Activated naive CD4-positive, alpha-beta T cell treated with anti-CD3 and anti-CD28 coated beads, Interleukin-2, amount 10 ng/mL, durations not matched to agents 7 days and 5 days (primary cell): ENCODE measurements at regions not wholly inside any gene's neighbourhood (a gene's known extent, or its start where the extent isn't known, plus 50 kb on each side); places are given as distances from the start of the nearest gene placed in this dataset.
"Not testable (repeated sequence)": the region's sequence is repeated elsewhere in the genome, so short reads cannot be mapped to it uniquely, and the experiment has no call there.

Source experiments
- CTCF ChIA-PET: fragments of 350-600 bp; sonication (Branson Sonifier 250); formaldehyde crosslinking; loops from one replicate; lab custom pipeline; 2021; ENCODE audit warnings: antibody characterized with exemption; lab: Charles Lee
- DNase-seq: peaks from one replicate; pipeline ENCODE4 v3.0.0-alpha.2; 2020
- H3K27ac Mint-ChIP-seq: one replicate; pipeline ENCODE4 v1.8.0; 2021; ENCODE audit warnings: mild to moderate bottlenecking, moderate library complexity, mixed read lengths
- H3K27me3 Mint-ChIP-seq: one replicate; pipeline ENCODE4 v1.8.0; 2021; ENCODE audit warnings: mild to moderate bottlenecking, mixed read lengths
- H3K36me3 Mint-ChIP-seq: one replicate; pipeline ENCODE4 v1.8.0; 2021; ENCODE audit warnings: mixed read lengths
- H3K4me1 Mint-ChIP-seq: one replicate; pipeline ENCODE4 v1.8.0; 2021; ENCODE audit warnings: mixed read lengths
- H3K4me3 Mint-ChIP-seq: one replicate; pipeline ENCODE4 v1.8.0; 2021; ENCODE audit warnings: mild to moderate bottlenecking, moderate library complexity, mixed read lengths
- H3K9me3 Mint-ChIP-seq: one replicate; pipeline ENCODE4 v1.8.0; 2021; ENCODE audit warnings: mixed read lengths

DNA sequence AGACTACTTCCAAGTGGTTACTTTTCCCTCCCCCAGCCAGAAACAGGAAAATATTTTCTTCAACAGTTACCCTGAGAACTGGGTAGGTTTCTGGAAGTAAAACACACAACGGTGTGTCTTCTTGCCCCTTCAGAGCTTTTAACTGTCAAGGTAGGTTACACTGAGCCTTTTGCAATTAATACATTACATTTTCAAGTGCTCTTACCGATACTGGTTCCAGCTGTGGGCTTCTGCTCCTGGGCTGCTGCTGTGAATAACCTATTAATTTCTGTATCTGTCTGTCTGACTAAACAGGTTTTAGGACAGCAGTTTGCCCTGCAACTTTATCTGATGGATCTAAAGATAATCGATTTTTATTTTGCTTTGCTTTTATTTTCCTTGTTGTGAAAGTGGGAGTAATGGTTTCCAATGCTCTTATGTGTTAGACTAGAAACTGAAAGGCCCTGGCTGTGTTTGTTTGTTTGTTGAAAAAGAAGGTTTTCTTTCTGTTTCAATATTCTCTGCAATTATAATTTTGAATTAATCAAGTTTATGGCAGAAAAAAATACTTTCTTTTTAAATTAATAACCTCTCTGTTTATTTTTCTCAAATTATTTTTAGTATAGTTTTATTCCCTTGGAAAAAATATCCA lies 196.7 kb upstream of the SLITRK6 start:
- DNase-seq, result no peak
- H3K4me3 Mint-ChIP-seq, result no peak overlapping the region
- no peaks in the 10 kb centered on the region for H3K4me1 Mint-ChIP-seq
- no peaks in the 10 kb centered on the region for H3K27me3 Mint-ChIP-seq
- no peak overlapping the region for H3K27ac Mint-ChIP-seq
- CTCF ChIA-PET, result no interaction called here
- no peaks in the 10 kb centered on the region for H3K9me3 Mint-ChIP-seq
- no peaks in the 10 kb centered on the region for H3K36me3 Mint-ChIP-seq

DNA sequence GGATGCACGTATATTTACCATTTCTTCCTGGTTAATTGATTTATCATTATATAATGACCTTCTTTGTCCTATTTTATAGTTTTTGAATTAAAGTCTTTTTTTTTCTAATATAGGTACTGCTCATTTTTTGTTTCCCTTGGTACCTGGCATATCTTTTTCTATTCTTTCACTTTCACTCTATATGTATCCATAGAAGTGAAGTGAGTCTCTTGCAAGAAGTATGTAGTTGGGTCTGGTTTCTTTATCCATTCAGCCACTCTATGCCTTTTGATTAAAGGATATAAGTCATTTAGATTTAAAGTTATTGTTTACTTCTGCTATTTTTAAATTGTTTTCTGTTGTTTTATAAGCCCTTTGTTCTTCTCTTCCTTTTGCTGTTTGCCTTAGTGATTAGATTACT lies 194.3 kb upstream of the SLITRK6 start:
- no peak for DNase-seq
- H3K9me3 Mint-ChIP-seq, result peaks cover 5% of the 10 kb centered on the region
- CTCF ChIA-PET, result no interaction called here
- H3K27me3 Mint-ChIP-seq, result no peaks in the 10 kb centered on the region
- no peak overlapping the region for H3K4me3 Mint-ChIP-seq
- H3K4me1 Mint-ChIP-seq, result no peaks in the 10 kb centered on the region
- H3K36me3 Mint-ChIP-seq, result no peaks in the 10 kb centered on the region
- H3K27ac Mint-ChIP-seq, result no peak overlapping the region

DNA sequence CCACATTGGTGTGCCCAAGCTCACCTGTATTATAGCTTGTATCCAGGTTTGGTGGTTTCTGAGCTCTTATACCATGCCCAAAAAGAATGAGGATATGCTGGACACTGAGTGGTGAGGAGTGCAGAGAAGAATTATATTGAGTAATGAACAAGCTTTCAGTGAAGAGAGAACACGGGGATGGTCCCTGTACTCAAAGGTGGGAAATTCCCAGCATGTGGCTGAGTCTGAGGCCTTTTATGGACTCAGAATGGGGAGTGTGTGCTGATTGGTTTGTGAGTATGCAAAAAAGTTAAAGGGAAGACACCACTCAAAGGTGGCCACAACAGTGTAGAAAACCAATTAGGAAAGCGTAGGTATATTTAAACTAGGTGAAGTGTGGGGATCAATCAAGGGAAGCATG lies 191.2 kb upstream of the SLITRK6 start:
- Mint-ChIP-seq H3K36me3 (no peaks in the 10 kb centered on the region), H3K27me3 (no peaks in the 10 kb centered on the region), H3K27ac (no peak overlapping the region), H3K9me3 (peaks cover 5% of the 10 kb centered on the region), H3K4me1 (no peaks in the 10 kb centered on the region), H3K4me3 (no peak overlapping the region)
- CTCF ChIA-PET, result no interaction called here
- no peak for DNase-seq

DNA sequence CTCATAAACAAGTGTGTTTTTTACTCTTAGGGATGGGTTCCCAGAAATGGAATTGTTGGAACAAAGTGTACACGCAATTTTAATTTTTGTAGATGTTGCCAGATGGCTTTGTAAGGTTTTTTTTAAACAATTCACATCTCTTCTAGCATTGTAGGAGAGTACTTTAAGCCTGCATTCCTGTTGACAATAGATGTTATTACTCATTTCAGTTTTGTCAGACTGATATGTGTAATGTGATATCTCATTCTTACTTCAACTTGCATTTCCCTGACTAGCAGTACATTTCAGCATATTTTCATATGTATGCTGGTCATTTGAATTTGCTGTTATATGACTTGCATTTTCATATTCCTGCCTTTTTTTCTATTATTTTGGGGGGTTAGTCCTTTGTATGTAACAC lies 186.6 kb upstream of the SLITRK6 start:
- DNase-seq, result no peak
- Mint-ChIP-seq H3K9me3 (peaks cover 9% of the 10 kb centered on the region), H3K36me3 (no peaks in the 10 kb centered on the region), H3K27me3 (no peaks in the 10 kb centered on the region), H3K4me1 (no peaks in the 10 kb centered on the region), H3K27ac (no peak overlapping the region), H3K4me3 (no peak overlapping the region)
- CTCF ChIA-PET, result no interaction called here

DNA sequence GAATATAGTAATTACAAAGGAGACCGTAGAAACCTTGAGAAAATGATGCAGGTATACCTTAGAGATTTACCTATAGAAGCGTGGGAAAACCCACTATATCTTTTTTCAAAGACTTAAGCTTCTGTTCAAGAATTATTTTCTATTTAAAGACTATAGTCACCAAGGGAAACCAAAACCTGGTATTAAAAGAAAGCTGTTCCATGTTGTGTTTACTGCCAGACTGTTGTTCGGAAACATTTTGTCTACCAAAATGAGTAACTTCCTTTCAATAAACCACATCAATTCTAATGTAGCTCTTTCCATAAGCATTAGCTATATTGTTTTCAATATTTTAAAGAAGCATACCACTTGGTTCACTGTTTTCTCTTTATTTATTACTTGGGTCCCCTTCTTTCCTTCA lies 182.9 kb upstream of the SLITRK6 start:
- H3K36me3 Mint-ChIP-seq, result no peaks in the 10 kb centered on the region
- peaks cover 9% of the 10 kb centered on the region for H3K9me3 Mint-ChIP-seq
- H3K27me3 Mint-ChIP-seq, result no peaks in the 10 kb centered on the region
- H3K4me1 Mint-ChIP-seq, result no peaks in the 10 kb centered on the region
- DNase-seq, result no peak
- H3K27ac Mint-ChIP-seq, result no peak overlapping the region
- CTCF ChIA-PET, result no interaction called here
- H3K4me3 Mint-ChIP-seq, result no peak overlapping the region

DNA sequence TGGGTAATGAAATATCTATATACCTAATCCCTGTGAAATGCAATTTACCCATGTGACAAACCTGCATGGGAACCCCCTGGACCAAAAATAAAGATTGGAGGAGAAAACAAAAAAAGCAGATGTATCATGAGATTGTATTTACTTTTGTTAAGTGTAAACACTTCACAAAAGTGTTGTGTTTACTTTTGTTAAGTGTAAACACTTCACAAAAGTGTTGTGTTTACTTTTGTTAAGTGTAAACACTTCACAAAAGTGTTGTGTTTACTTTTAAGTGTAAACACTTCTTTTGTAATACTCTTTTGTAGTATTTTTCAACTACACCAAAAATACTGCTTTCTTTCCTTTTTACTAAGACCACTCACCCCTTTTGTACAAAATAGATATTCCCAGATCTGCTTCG lies 181.2 kb upstream of the SLITRK6 start:
- H3K27me3 Mint-ChIP-seq, H3K4me1 Mint-ChIP-seq, CTCF ChIA-PET, H3K36me3 Mint-ChIP-seq, H3K4me3 Mint-ChIP-seq, H3K27ac Mint-ChIP-seq, DNase-seq: not testable (repeated sequence)
- peaks cover 10% of the 10 kb centered on the region for H3K9me3 Mint-ChIP-seq

DNA sequence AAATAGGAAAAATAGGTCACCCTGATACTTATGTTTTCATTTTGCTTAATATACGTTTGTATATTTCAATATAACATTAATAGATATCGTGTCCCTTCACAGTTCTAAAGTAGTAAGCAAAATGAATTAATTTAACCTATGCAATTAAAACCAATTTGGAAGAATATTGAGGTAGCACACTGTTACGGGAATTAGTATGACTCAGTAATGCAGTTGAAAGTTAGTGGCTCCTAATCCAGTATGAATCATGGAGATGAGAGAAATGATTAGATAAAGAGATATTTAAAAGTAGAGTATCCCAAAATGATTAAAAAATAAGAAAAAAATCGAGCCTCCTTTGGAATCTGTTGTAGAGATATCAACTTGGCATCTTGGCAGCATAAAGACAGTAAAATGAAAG lies 177.0 kb upstream of the SLITRK6 start:
- no peak for DNase-seq
- Mint-ChIP-seq H3K4me3 (no peak overlapping the region), H3K36me3 (no peaks in the 10 kb centered on the region), H3K4me1 (no peaks in the 10 kb centered on the region), H3K9me3 (peaks cover 6% of the 10 kb centered on the region), H3K27me3 (no peaks in the 10 kb centered on the region), H3K27ac (no peak overlapping the region)
- CTCF ChIA-PET, result no interaction called here

DNA sequence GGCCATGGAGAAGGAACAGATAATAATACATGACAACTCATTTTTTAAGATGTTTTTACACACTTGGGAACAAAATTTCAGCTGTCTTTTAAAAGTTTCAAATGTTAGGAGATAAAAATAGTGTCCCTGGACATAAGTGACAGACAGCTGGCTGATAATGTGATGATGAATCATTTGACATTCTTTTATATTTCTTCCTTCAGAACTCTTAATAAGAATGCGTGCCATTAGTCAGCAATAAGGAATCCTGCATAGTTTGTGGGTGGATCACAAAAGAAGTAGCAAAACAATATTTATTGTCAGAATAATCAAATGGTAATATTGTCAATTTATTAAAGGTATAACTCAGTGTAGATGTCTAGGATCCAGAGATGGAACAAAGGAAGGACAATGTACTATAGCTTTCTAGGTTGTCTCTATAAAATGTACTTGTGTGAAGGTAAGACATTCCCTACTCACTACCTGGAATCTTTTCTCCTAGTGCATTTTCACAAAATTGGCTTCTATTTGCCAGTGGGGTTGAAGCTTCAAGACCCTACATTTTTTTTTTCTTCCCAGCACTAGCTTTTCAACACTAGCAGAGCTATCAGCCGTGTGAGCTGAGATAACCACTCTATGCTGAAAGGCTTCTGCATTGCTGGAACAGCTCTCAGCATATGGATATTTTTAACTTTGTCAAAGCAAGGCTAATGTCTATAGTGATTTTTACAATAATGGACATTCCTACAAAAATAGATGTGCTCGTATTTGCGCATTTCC lies 175.6 kb upstream of the SLITRK6 start:
- Mint-ChIP-seq H3K27ac (no peak overlapping the region), H3K4me3 (no peak overlapping the region), H3K9me3 (peaks cover 2% of the 10 kb centered on the region), H3K36me3 (no peaks in the 10 kb centered on the region), H3K4me1 (no peaks in the 10 kb centered on the region), H3K27me3 (no peaks in the 10 kb centered on the region)
- CTCF ChIA-PET, result no interaction called here
- DNase-seq, result no peak

DNA sequence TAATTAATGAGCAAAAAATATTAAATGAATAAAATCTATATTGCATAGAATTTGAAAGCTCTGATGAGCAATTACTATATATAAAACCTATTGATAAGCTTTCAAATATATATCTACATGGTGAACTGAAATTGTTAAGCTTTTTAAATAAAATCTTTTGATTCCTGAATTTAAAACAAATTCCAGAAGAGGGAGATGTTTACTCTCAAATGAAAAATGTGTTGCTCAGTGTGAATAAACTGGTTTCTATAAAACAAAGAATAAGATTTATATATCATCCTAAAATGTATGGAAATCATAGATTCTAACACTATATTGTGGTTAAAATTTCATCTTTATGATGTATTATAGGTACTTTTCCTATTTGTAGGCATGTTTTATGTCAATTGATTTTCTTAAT lies 171.5 kb upstream of the SLITRK6 start:
- no peak overlapping the region for H3K27ac Mint-ChIP-seq
- no peaks in the 10 kb centered on the region for H3K4me1 Mint-ChIP-seq
- no peaks in the 10 kb centered on the region for H3K36me3 Mint-ChIP-seq
- no peak for DNase-seq
- no peak overlapping the region for H3K4me3 Mint-ChIP-seq
- H3K9me3 Mint-ChIP-seq, result peaks cover 4% of the 10 kb centered on the region
- CTCF ChIA-PET, result interaction anchor here (0.6 kb wide), 1 partner anchor 492 kb away, joined by 4 read pairs; no protein-coding TSS in a partner anchor
- no peaks in the 10 kb centered on the region for H3K27me3 Mint-ChIP-seq

DNA sequence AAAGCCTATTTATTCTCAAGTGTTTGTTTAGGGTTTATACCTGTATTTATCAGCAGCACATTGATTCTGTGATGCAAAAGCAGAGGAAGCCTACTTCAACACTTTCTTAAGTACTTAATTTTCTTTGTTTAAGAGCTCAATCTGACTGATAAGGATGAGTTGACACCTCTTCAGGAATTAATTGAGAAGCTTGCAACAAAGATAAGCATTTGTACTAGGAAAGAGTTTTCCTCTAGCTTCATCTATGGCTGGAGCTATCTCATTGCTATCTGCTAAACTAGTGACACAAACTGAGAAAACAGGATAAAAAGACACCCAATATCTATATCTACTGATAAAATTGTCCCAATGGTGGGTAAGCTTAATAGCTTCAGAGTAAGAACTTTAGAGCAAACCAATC lies 170.1 kb upstream of the SLITRK6 start:
- DNase-seq, result no peak
- Mint-ChIP-seq H3K9me3 (peaks cover 4% of the 10 kb centered on the region), H3K27me3 (no peaks in the 10 kb centered on the region), H3K4me1 (no peaks in the 10 kb centered on the region), H3K36me3 (no peaks in the 10 kb centered on the region), H3K4me3 (no peak overlapping the region), H3K27ac (no peak overlapping the region)
- CTCF ChIA-PET, result no interaction called here

DNA sequence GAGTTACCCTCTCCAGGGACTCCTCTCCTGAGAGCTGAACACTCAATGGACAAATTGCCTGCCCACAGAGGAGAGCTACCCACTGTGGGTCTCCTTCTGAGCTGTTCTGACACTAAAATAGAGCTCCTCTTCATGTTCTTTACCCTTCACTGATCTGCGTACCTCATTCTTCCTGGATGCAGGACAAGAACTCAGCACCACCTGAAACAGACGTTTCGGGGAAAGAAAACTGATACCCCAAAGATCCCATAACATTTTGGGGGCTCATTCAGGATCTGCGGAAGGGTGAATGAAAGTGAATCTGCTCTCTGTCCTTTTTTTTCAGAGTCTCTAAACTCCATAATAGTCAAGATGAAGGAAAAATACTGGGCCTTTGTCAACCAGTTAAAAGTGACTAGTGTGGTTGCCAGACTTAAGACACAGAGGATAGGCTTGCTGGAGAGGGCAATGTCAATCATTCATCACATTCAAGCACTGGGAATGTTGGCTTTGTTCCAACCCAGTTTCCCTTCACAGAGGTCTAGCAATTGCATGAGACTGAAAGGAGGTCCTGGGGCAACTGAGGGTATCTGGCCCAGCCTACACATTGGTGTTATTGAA lies 136.7 kb upstream of the SLITRK6 start:
- CTCF ChIA-PET, result no interaction called here
- H3K27ac Mint-ChIP-seq, result no peak overlapping the region
- H3K4me3 Mint-ChIP-seq, result no peak overlapping the region
- H3K9me3 Mint-ChIP-seq, result peaks cover 13% of the 10 kb centered on the region
- H3K36me3 Mint-ChIP-seq, result no peaks in the 10 kb centered on the region
- no peaks in the 10 kb centered on the region for H3K4me1 Mint-ChIP-seq
- H3K27me3 Mint-ChIP-seq, result no peaks in the 10 kb centered on the region
- no peak for DNase-seq

DNA sequence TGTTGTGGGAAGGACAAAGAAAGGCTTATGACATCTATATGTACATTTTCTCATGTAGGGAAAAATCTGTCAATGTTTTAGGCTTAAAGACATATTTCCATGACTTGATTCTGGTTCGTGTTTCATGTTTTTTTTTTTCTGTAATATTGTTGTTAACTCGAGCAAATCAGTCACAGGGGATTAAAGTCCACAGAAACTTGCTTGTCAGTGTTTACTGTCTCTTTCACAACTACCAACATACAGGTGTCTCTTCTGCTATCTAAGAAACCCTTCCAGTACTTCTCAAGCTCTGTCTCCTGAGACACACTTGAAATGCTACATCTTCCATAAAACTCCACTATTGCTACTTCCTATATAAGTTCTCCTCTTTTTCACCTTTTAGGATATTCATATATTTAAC lies 130.9 kb upstream of the SLITRK6 start:
- CTCF ChIA-PET, result no interaction called here
- Mint-ChIP-seq H3K4me3 (no peak overlapping the region), H3K4me1 (no peaks in the 10 kb centered on the region), H3K9me3 (peaks cover 1% of the 10 kb centered on the region), H3K27ac (no peak overlapping the region), H3K36me3 (no peaks in the 10 kb centered on the region), H3K27me3 (no peaks in the 10 kb centered on the region)
- no peak for DNase-seq

DNA sequence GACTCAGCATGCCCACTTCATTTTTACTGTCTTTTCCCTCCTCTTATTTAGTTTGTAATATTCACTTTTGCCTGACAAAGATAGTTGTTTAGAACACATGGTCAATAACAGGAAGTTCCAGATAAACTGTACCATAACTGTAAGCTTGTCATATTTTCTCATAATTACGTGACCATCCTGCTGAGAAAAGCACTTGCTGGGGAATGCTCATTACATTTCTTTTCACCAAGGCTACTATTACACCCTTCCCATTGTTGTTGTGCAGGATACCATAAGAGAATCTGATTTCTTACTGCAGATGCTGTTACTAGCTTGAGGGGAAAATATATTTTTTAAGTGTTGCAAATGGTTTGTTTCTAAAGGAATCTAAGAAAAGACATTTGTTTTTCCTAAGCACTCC lies 111.7 kb upstream of the SLITRK6 start:
- H3K27ac Mint-ChIP-seq, result no peak overlapping the region
- peaks cover 8% of the 10 kb centered on the region for H3K9me3 Mint-ChIP-seq
- no peak overlapping the region for H3K4me3 Mint-ChIP-seq
- H3K4me1 Mint-ChIP-seq, result no peaks in the 10 kb centered on the region
- CTCF ChIA-PET, result no interaction called here
- H3K27me3 Mint-ChIP-seq, result no peaks in the 10 kb centered on the region
- H3K36me3 Mint-ChIP-seq, result no peaks in the 10 kb centered on the region
- DNase-seq, result no peak

DNA sequence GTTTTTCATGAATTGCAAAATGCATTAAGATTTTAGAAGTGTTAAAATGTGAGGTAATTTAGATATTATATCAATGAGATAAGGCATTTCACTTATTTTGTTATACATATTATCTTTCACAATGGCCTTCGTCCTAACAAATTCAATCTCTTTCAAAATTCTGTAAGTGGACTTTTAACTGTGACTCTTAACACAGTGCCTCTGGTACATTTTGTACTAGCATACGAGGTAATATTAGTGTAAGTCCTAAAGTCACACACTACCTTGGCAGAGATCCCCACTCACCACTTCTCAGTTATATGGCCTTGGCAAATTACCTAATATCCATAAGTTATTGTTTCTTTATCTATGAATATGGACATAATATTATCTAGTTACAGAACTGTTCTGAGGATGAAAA lies 101.3 kb upstream of the SLITRK6 start:
- no peaks in the 10 kb centered on the region for H3K27me3 Mint-ChIP-seq
- no peaks in the 10 kb centered on the region for H3K4me1 Mint-ChIP-seq
- peaks cover 3% of the 10 kb centered on the region for H3K9me3 Mint-ChIP-seq
- CTCF ChIA-PET, result no interaction called here
- H3K36me3 Mint-ChIP-seq, result no peaks in the 10 kb centered on the region
- no peak for DNase-seq
- no peak overlapping the region for H3K27ac Mint-ChIP-seq
- H3K4me3 Mint-ChIP-seq, result no peak overlapping the region
